ENCODE measurements at regions not wholly inside any gene's neighbourhood (a gene's known extent, or its start where the extent isn't known, plus 50 kb on each side); places are given as distances from the start of the nearest gene placed in this dataset.
"Not testable (repeated sequence)": the region's sequence is repeated elsewhere in the genome, so short reads cannot be mapped to it uniquely, and the experiment has no call there.

- Mint-ChIP-seq H3K4me3 (ENCODE audit: unreplicated experiment) (no peak overlapping the region), H3K36me3 (ENCODE audit: low read depth, unreplicated experiment) (no peaks in the 10 kb centered on the region), H3K27me3 (ENCODE audit: unreplicated experiment) (peaks cover 1% of the 10 kb centered on the region), H3K4me1 (ENCODE audit: unreplicated experiment) (no peaks in the 10 kb centered on the region), H3K27ac (ENCODE audit: unreplicated experiment) (no peak overlapping the region), H3K9me3 (ENCODE audit: unreplicated experiment) (peaks cover 5% of the 10 kb centered on the region)
- no peak for DNase-seq (ENCODE audit: low spot score)
- TF ChIP-seq CTCF (IDR thresholded peaks at IDR 0.05; ENCODE audit: unreplicated experiment) = no peak
These were observed 79.5 kb upstream of the MSX2 start for GRCh38 chr5:174644923-174645322.

DNA sequence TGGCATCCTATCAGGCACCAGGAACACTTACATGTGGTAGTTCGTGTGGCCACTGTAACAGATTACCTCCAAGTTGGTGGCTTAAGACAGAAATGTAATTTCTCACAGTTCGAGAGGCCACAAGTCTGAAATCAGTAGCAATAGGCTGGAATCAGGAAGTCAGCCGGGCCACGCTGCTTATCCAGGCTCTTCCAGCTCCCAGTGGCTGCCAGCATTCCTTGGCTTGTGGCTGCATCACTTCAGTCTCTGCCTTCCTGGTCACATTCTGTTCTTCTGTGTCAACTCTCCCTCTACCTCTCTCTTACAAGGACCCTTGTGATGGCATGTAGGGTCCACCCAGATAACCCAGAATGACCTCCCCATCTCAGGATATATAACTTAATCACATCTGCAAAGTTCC, 78.7 kb upstream of the MSX2 start:
- no peak for DNase-seq (ENCODE audit: low spot score)
- no peak overlapping the region for H3K4me3 Mint-ChIP-seq (ENCODE audit: unreplicated experiment)
- no peak overlapping the region for H3K27ac Mint-ChIP-seq (ENCODE audit: unreplicated experiment)
- H3K27me3 Mint-ChIP-seq (ENCODE audit: unreplicated experiment) = peaks cover 1% of the 10 kb centered on the region
- H3K4me1 Mint-ChIP-seq (ENCODE audit: unreplicated experiment) = no peaks in the 10 kb centered on the region
- H3K9me3 Mint-ChIP-seq (ENCODE audit: unreplicated experiment) = peaks cover 5% of the 10 kb centered on the region
- H3K36me3 Mint-ChIP-seq (ENCODE audit: low read depth, unreplicated experiment) = no peaks in the 10 kb centered on the region
- TF ChIP-seq CTCF (IDR thresholded peaks at IDR 0.05; ENCODE audit: unreplicated experiment) = no peak

GRCh38 chr5:174648618-174649017, 75.8 kb upstream of the MSX2 start:
- not testable (repeated sequence) for H3K27ac Mint-ChIP-seq (ENCODE audit: unreplicated experiment); H3K27me3 Mint-ChIP-seq (ENCODE audit: unreplicated experiment); H3K9me3 Mint-ChIP-seq (ENCODE audit: unreplicated experiment); DNase-seq (ENCODE audit: low spot score); H3K4me1 Mint-ChIP-seq (ENCODE audit: unreplicated experiment); H3K36me3 Mint-ChIP-seq (ENCODE audit: low read depth, unreplicated experiment); H3K4me3 Mint-ChIP-seq (ENCODE audit: unreplicated experiment)

GRCh38 chr5:174649391-174649790, 75.0 kb upstream of the MSX2 start:
- Mint-ChIP-seq H3K4me3 (ENCODE audit: unreplicated experiment) (no peak overlapping the region), H3K4me1 (ENCODE audit: unreplicated experiment) (no peaks in the 10 kb centered on the region), H3K27ac (ENCODE audit: unreplicated experiment) (no peak overlapping the region), H3K27me3 (ENCODE audit: unreplicated experiment) (peaks cover 1% of the 10 kb centered on the region), H3K9me3 (ENCODE audit: unreplicated experiment) (peaks cover 5% of the 10 kb centered on the region), H3K36me3 (ENCODE audit: low read depth, unreplicated experiment) (no peaks in the 10 kb centered on the region)
- no peak for TF ChIP-seq CTCF (IDR thresholded peaks at IDR 0.05; ENCODE audit: unreplicated experiment)
- DNase-seq (ENCODE audit: low spot score) = no peak

- Mint-ChIP-seq H3K27ac (ENCODE audit: unreplicated experiment) (no peak overlapping the region), H3K4me1 (ENCODE audit: unreplicated experiment) (no peaks in the 10 kb centered on the region)
- no peak for TF ChIP-seq CTCF (IDR thresholded peaks at IDR 0.05; ENCODE audit: unreplicated experiment)
These were observed 69.9 kb upstream of the MSX2 start for GRCh38 chr5:174654442-174654841.

DNA sequence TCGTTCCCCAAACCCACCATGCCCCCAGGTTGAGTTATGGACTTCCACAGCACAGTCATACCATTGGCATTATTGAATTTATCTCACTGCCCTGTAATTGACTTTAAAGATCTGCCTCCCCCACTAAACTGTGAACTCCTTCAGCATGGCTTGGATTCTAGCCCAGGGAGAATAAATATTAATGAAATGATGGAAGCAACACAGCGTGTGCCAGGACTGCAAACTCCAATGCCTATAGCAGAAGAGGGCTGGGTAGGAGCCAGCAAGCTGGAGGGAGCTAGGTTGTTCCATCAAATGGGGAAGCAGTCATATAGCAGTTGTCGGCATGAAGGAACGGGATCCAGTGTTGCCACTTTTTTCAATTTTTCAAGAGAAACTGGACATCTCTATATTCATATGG, 69.0 kb upstream of the MSX2 start:
- no peaks in the 10 kb centered on the region for H3K4me1 Mint-ChIP-seq (ENCODE audit: unreplicated experiment)
- no peak for TF ChIP-seq CTCF (IDR thresholded peaks at IDR 0.05; ENCODE audit: unreplicated experiment)
- no peaks in the 10 kb centered on the region for H3K9me3 Mint-ChIP-seq (ENCODE audit: unreplicated experiment)
- no peak overlapping the region for H3K27ac Mint-ChIP-seq (ENCODE audit: unreplicated experiment)
- H3K27me3 Mint-ChIP-seq (ENCODE audit: unreplicated experiment) = no peaks in the 10 kb centered on the region
- H3K4me3 Mint-ChIP-seq (ENCODE audit: unreplicated experiment) = no peak overlapping the region
- DNase-seq (ENCODE audit: low spot score) = no peak
- H3K36me3 Mint-ChIP-seq (ENCODE audit: low read depth, unreplicated experiment) = no peaks in the 10 kb centered on the region

More at GRCh38 chr5:174654442-174654841, 69.9 kb upstream of the MSX2 start:
- Mint-ChIP-seq H3K36me3 (ENCODE audit: low read depth, unreplicated experiment) (no peaks in the 10 kb centered on the region), H3K27me3 (ENCODE audit: unreplicated experiment) (no peaks in the 10 kb centered on the region), H3K4me3 (ENCODE audit: unreplicated experiment) (no peak overlapping the region), H3K9me3 (ENCODE audit: unreplicated experiment) (no peaks in the 10 kb centered on the region)
- DNase-seq (ENCODE audit: low spot score) = no peak
